ENCODE measurements at regions not wholly inside any gene's neighbourhood (a gene's known extent, or its start where the extent isn't known, plus 50 kb on each side); places are given as distances from the start of the nearest gene placed in this dataset.

GRCh38 chr2:181395851-181396250, 61.3 kb upstream of the ITGA4 start:
- DNase-seq, result no peak

- DNase-seq, result no peak
Observed at GRCh38 chr2:181396256-181397123, 60.7 kb upstream of the ITGA4 start.

GRCh38 chr2:181397331-181397730, 59.9 kb upstream of the ITGA4 start:
- DNase-seq, result no peak

- no peak for DNase-seq
Observed at GRCh38 chr2:181398000-181398399, 59.2 kb upstream of the ITGA4 start.

GRCh38 chr2:181399027-181399426, 58.2 kb upstream of the ITGA4 start:
- no peak for DNase-seq

GRCh38 chr2:181404472-181404871, 52.7 kb upstream of the ITGA4 start:
- no peak for DNase-seq

- DNase-seq, result no peak
Observed at GRCh38 chr2:181407171-181407570, 50.0 kb upstream of the ITGA4 start.
